ENCODE measurements at regions not wholly inside any gene's neighbourhood (a gene's known extent, or its start where the extent isn't known, plus 50 kb on each side); places are given as distances from the start of the nearest gene placed in this dataset.
"Not testable (repeated sequence)": the region's sequence is repeated elsewhere in the genome, so short reads cannot be mapped to it uniquely, and the experiment has no call there.

DNA sequence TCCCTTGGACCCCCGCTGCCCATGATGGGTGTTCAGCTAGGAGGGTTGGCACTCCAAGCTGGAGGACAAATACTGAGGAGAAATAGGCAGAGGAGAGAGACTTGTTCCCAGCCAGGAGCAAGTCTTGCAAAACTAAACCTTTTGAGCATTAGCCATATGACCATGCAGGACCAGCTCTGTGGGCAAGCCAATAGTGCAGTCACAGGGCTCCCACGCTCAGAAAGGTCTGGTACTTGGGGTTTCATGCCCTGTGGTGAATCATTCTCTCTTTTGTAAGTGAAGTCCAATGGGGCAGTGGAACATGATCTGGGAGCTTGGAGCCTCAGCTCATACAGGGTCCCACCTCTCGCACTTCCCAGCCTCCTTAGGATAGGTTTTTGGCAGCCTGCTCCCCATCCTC is 300.9 kb downstream of the BCOR start (continued):
- no peak for TF ChIP-seq ZNF274 (IDR thresholded peaks at IDR 0.05; ENCODE audit: low read depth, low read length)
- no peak for TF ChIP-seq TCF7L2 (IDR thresholded peaks at IDR 0.05; ENCODE audit: borderline replicate concordance, extremely low read depth, insufficient read depth, insufficient read length)
- no peak for TF ChIP-seq POLR2AphosphoS5 (IDR thresholded peaks at IDR 0.05; ENCODE audit: low read depth, low read length)

- CTCF ChIA-PET; H3K9ac ChIP-seq (ENCODE audit: low read length); H3K4me1 ChIP-seq (ENCODE audit: control insufficient read depth in 1 of 2, insufficient read depth in 2 of 2, low read length in 2 of 2); H3K27ac ChIP-seq (ENCODE audit: low read depth, low read length); POLR2A ChIA-PET; H3K27me3 ChIP-seq (ENCODE audit: insufficient read depth, low read length); DNase-seq (ENCODE audit: low read depth, low spot score); H3K4me2 ChIP-seq (ENCODE audit: low read length); H3K9me3 ChIP-seq (ENCODE audit: control insufficient read depth in 1 of 2, insufficient read depth in 1 of 2, low read depth in 1 of 2, low read length in 2 of 2); BruUV-seq (replicated peaks); H2AFZ ChIP-seq (ENCODE audit: low read depth, low read length, poor library complexity, severe bottlenecking); intact Hi-C loops (cut with micrococcal nuclease); ATAC-seq; RAD21 ChIA-PET (ENCODE audit: low non-redundant PET in 1 of 2, low total read pairs in 2 of 2, uncharacterized antibody in 2 of 2, unreplicated experiment in 2 of 2); H3K79me2 ChIP-seq (ENCODE audit: insufficient read depth, low read length); H4K20me1 ChIP-seq (ENCODE audit: insufficient read depth); H3K36me3 ChIP-seq (ENCODE audit: control insufficient read depth in 1 of 2, insufficient read depth in 2 of 2, low read length in 2 of 2); H3K4me3 ChIP-seq (replicated peaks in 1 of 2; ENCODE audit: low read depth in 1 of 2, low read length in 2 of 2); H3K9me2 ChIP-seq (ENCODE audit: insufficient read depth): not testable (repeated sequence)
Measured at GRCh38 chrX:39798488-39798887, 299.3 kb downstream of the BCOR start.

DNA sequence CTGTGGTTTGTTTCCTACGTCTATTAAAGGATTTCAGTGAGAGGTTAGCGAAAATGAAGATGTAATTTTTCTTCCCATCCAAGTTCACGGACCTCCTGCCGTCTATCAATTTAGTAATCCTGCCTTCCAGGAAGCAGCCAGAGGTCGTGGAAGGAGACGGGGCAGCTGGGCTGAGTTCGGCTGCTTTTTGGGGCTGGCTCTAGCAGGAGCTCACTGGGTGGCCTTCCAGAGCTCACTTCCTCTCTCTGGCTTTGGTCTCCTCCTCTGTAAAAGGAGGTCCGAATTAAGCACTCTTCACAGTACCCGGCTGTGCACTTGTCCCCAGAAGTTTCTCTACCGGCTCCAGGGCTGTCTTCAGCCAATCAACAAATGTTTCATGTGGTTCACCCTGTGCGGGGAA is 295.4 kb downstream of the BCOR start:
- Histone ChIP-seq H3K9me2 (ENCODE audit: insufficient read depth) (no peaks in the 10 kb centered on the region), H3K4me3 (replicated peaks in 1 of 2; ENCODE audit: low read depth in 1 of 2, low read length in 2 of 2) (no peak overlapping the region), H3K27ac (ENCODE audit: low read depth, low read length) (no peak overlapping the region), H4K20me1 (ENCODE audit: insufficient read depth) (no peaks in the 10 kb centered on the region), H3K79me2 (ENCODE audit: insufficient read depth, low read length) (no peaks in the 10 kb centered on the region), H3K9me3 (ENCODE audit: control insufficient read depth in 1 of 2, insufficient read depth in 1 of 2, low read depth in 1 of 2, low read length in 2 of 2) (no peaks in the 10 kb centered on the region), H2AFZ (ENCODE audit: low read depth, low read length, poor library complexity, severe bottlenecking) (no peak overlapping the region), H3K4me2 (ENCODE audit: low read length) (no peak overlapping the region), H3K9ac (ENCODE audit: low read length) (no peak overlapping the region), H3K4me1 (ENCODE audit: control insufficient read depth in 1 of 2, insufficient read depth in 2 of 2, low read length in 2 of 2) (no peaks in the 10 kb centered on the region), H3K36me3 (ENCODE audit: control insufficient read depth in 1 of 2, insufficient read depth in 2 of 2, low read length in 2 of 2) (no peaks in the 10 kb centered on the region), H3K27me3 (ENCODE audit: insufficient read depth, low read length) (no peaks in the 10 kb centered on the region)
- DNase-seq (ENCODE audit: low read depth, low spot score) (no peak), ATAC-seq (no peak)
- no TSS peak for BruUV-seq (replicated peaks)
- intact Hi-C loops (cut with micrococcal nuclease), result no loop called here
- ChIA-PET POLR2A (no interaction called here), CTCF (no interaction called here), RAD21 (ENCODE audit: low non-redundant PET in 1 of 2, low total read pairs in 2 of 2, uncharacterized antibody in 2 of 2, unreplicated experiment in 2 of 2) (no interaction called here)
- TF ChIP-seq SP1 (IDR thresholded peaks at IDR 0.05; ENCODE audit: low read depth), result no peak
- TF ChIP-seq, protein P1, sequence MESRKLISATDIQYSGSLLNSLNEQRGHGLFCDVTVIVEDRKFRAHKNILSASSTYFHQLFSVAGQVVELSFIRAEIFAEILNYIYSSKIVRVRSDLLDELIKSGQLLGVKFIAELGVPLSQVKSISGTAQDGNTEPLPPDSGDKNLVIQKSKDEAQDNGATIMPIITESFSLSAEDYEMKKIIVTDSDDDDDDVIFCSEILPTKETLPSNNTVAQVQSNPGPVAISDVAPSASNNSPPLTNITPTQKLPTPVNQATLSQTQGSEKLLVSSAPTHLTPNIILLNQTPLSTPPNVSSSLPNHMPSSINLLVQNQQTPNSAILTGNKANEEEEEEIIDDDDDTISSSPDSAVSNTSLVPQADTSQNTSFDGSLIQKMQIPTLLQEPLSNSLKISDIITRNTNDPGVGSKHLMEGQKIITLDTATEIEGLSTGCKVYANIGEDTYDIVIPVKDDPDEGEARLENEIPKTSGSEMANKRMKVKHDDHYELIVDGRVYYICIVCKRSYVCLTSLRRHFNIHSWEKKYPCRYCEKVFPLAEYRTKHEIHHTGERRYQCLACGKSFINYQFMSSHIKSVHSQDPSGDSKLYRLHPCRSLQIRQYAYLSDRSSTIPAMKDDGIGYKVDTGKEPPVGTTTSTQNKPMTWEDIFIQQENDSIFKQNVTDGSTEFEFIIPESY (IDR thresholded peaks at IDR 0.05; ENCODE audit: extremely low read depth, insufficient replicate concordance, low read length), result no peak
- no peak for TF ChIP-seq CEBPB (IDR thresholded peaks at IDR 0.05; ENCODE audit: low read depth)
- TF ChIP-seq POLR2A (IDR thresholded peaks at IDR 0.05; ENCODE audit: borderline replicate concordance, extremely low read depth, insufficient read depth, insufficient read length), result no peak
- no peak for TF ChIP-seq MAX (IDR thresholded peaks at IDR 0.05)
- TF ChIP-seq ATF3 (IDR thresholded peaks at IDR 0.05), result no peak
- no peak for TF ChIP-seq POLR2AphosphoS5 (IDR thresholded peaks at IDR 0.05; ENCODE audit: low read depth, low read length)
- no peak for TF ChIP-seq ELF1 (IDR thresholded peaks at IDR 0.05; ENCODE audit: borderline replicate concordance, low read depth)
- TF ChIP-seq ZFX (IDR thresholded peaks at IDR 0.05), result no peak
- TF ChIP-seq, protein P2, sequence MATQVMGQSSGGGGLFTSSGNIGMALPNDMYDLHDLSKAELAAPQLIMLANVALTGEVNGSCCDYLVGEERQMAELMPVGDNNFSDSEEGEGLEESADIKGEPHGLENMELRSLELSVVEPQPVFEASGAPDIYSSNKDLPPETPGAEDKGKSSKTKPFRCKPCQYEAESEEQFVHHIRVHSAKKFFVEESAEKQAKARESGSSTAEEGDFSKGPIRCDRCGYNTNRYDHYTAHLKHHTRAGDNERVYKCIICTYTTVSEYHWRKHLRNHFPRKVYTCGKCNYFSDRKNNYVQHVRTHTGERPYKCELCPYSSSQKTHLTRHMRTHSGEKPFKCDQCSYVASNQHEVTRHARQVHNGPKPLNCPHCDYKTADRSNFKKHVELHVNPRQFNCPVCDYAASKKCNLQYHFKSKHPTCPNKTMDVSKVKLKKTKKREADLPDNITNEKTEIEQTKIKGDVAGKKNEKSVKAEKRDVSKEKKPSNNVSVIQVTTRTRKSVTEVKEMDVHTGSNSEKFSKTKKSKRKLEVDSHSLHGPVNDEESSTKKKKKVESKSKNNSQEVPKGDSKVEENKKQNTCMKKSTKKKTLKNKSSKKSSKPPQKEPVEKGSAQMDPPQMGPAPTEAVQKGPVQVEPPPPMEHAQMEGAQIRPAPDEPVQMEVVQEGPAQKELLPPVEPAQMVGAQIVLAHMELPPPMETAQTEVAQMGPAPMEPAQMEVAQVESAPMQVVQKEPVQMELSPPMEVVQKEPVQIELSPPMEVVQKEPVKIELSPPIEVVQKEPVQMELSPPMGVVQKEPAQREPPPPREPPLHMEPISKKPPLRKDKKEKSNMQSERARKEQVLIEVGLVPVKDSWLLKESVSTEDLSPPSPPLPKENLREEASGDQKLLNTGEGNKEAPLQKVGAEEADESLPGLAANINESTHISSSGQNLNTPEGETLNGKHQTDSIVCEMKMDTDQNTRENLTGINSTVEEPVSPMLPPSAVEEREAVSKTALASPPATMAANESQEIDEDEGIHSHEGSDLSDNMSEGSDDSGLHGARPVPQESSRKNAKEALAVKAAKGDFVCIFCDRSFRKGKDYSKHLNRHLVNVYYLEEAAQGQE (IDR thresholded peaks at IDR 0.05; ENCODE audit: low read depth), result no peak
- no peak for TF ChIP-seq ZNF274 (IDR thresholded peaks at IDR 0.05; ENCODE audit: low read depth, low read length)
- no peak for TF ChIP-seq SRF (IDR thresholded peaks at IDR 0.05; ENCODE audit: low read depth)

Data from HCT116 (cell line).